AG04450 (cell line): ENCODE measurements at regions not wholly inside any gene's neighbourhood (a gene's known extent, or its start where the extent isn't known, plus 50 kb on each side); places are given as distances from the start of the nearest gene placed in this dataset.

ENCODE experiments used
- CTCF ChIA-PET: fragments of 300-600, 350-600 bp; formaldehyde crosslinking; extraction: SDS; loops from one replicate; lab custom pipeline; 2022; ENCODE audit warnings: antibody characterized with exemption, inconsistent platforms; lab: Charles Lee
- POLR2A ChIA-PET: fragments of 350-600 bp; formaldehyde crosslinking; extraction: SDS; loops from one replicate; lab custom pipeline; 2021; ENCODE audit warnings: antibody characterized with exemption, inconsistent platforms; lab: Yijun Ruan, JAX
- DNase-seq: peaks from one replicate; pipeline ENCODE4 v3.0.0-alpha.2; 2011; ENCODE audit warnings: low read depth, low spot score
- H3K27ac ChIP-seq: one replicate; pipeline ENCODE4 v1.5.1; 2012; ENCODE audit warnings: low read depth, low read length, control low read depth
- H3K27me3 ChIP-seq: one replicate; pipeline ENCODE4 v1.6.0; 2012; ENCODE audit warnings: low read length; ENCODE audit not compliant: control insufficient read depth, insufficient read depth
- H3K4me3 ChIP-seq: 2 replicates; pipeline ENCODE4 v1.5.1; 2011; ENCODE audit warnings: mild to moderate bottlenecking, low read depth, low read length, control low read depth
- H3K9me3 ChIP-seq: 2 replicates; pipeline ENCODE4 v1.5.1; 2012; ENCODE audit warnings: low read length; ENCODE audit not compliant: control insufficient read depth, insufficient read depth
- CTCF ChIP-seq: IDR thresholded peaks from 2 replicates; pipeline ENCODE4 v1.5.1; 2011; ENCODE audit warnings: low read depth, low read length, control low read depth, inconsistent platforms

GRCh38 chr17:52957411-52957810, 798.9 kb upstream of the CA10 start:
- H3K9me3 ChIP-seq: peaks cover 7% of the 10 kb centered on the region; the same call in 1 of the 2 replicates
- CTCF ChIA-PET: no interaction called here
- no peak overlapping the region for H3K27ac ChIP-seq
- no peak for DNase-seq
- no peaks in the 10 kb centered on the region for H3K27me3 ChIP-seq
- TF ChIP-seq CTCF: no peak
- POLR2A ChIA-PET: no interaction called here
- H3K4me3 ChIP-seq: no peak overlapping the region

GRCh38 chr17:52947418-52947817, 788.9 kb upstream of the CA10 start:
- Histone ChIP-seq H3K27me3 (no peaks in the 10 kb centered on the region), H3K27ac (no peak overlapping the region), H3K4me3 (no peak overlapping the region), H3K9me3 (peaks cover 9% of the 10 kb centered on the region; the same call in 1 of the 2 replicates)
- ChIA-PET POLR2A (no interaction called here), CTCF (no interaction called here)
- no peak for DNase-seq
- TF ChIP-seq CTCF: no peak

- ChIA-PET POLR2A (no interaction called here), CTCF (no interaction called here)
- Histone ChIP-seq H3K9me3 (peaks cover 12% of the 10 kb centered on the region), H3K4me3 (no peak overlapping the region), H3K27me3 (no peaks in the 10 kb centered on the region), H3K27ac (no peak overlapping the region)
- TF ChIP-seq CTCF: no peak
- no peak for DNase-seq
Measured at GRCh38 chr17:52938623-52939230, 780.2 kb upstream of the CA10 start.

GRCh38 chr17:52930581-52930980, 772.1 kb upstream of the CA10 start:
- DNase-seq: no peak
- Histone ChIP-seq H3K27ac (no peak overlapping the region), H3K9me3 (peaks cover 8% of the 10 kb centered on the region), H3K27me3 (no peaks in the 10 kb centered on the region), H3K4me3 (no peak overlapping the region)
- POLR2A ChIA-PET: no interaction called here
- CTCF ChIA-PET: no interaction called here
- no peak for TF ChIP-seq CTCF

- Histone ChIP-seq H3K27ac (no peak overlapping the region), H3K4me3 (no peak overlapping the region), H3K27me3 (no peaks in the 10 kb centered on the region), H3K9me3 (peaks cover 8% of the 10 kb centered on the region)
- DNase-seq: no peak
- ChIA-PET CTCF (no interaction called here), POLR2A (no interaction called here)
- no peak for TF ChIP-seq CTCF
Measured at GRCh38 chr17:52930145-52930544, 771.6 kb upstream of the CA10 start.
